GM23248 (cell line): ENCODE measurements at regions not wholly inside any gene's neighbourhood (a gene's known extent, or its start where the extent isn't known, plus 50 kb on each side); places are given as distances from the start of the nearest gene placed in this dataset.

Experiments
- EZH2 ChIP-seq: fragments of 200-600 bp; sonication (generic); IDR thresholded peaks from 2 replicates; pipeline ENCODE4 v1.6.1; 2018; ENCODE audit warnings: antibody characterized with exemption, mild to moderate bottlenecking; ENCODE audit not compliant: insufficient read depth, poor library complexity, severe bottlenecking
- EZH2phosphoT487 ChIP-seq: fragments of 200-600 bp; sonication (generic); IDR thresholded peaks from 2 replicates; pipeline ENCODE4 v1.6.1; 2018; ENCODE audit warnings: antibody characterized with exemption, moderate library complexity, mild to moderate bottlenecking, low read depth; ENCODE audit not compliant: insufficient read depth

DNA sequence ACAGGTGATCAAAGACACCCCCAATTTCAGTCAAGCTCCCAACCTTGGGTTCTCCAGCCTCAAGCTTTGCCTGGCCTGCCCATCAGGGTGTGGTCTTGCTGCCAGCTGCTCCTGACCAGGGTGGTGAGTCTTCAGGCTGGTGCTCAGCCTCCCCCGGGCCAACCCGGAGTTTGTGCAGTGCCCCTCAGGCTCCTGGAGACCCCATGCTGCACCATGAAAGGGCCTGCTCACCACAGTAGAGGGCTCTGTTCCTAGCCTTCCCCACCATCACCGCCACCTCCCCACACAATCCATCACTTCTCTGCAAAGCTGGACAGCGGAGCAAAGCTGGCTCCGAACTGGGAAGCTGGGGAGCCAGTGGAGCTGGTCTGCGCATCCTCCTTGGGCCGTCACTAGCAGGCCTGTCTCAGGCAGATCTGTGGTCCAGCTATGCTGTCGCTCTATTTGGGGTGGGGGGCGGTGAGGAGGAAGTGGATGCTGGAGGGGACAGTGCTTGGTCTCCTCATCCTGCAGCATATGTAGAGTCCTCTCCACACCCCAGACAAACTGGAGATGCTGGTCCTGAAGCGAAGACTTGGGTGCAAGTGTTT, 88.5 kb upstream of the RPL38 start:
- TF ChIP-seq EZH2phosphoT487 (no peak), EZH2 (no peak)
